GM21529 (cell line): ENCODE measurements at regions not wholly inside any gene's neighbourhood (a gene's known extent, or its start where the extent isn't known, plus 50 kb on each side); places are given as distances from the start of the nearest gene placed in this dataset.

Experiments
- ATAC-seq: cut with Tn5 transposase; IDR thresholded peaks from one replicate; pipeline ENCODE4 v1.9.1; 2021; ENCODE audit not compliant: unreplicated experiment

GRCh38 chr2:138428710-138429440 lies 72.7 kb upstream of the SPOPL start:
- no peak for ATAC-seq

- no peak for ATAC-seq
These were observed 71.4 kb upstream of the SPOPL start for GRCh38 chr2:138430181-138430580.

GRCh38 chr2:138432971-138433370 lies 68.6 kb upstream of the SPOPL start:
- ATAC-seq: no peak

- ATAC-seq: peak; percentile 47
These were observed 67.3 kb upstream of the SPOPL start for GRCh38 chr2:138433995-138434951.

- no peak for ATAC-seq
These were observed 65.9 kb upstream of the SPOPL start for GRCh38 chr2:138435701-138436100.

- ATAC-seq: no peak
These were observed 61.8 kb upstream of the SPOPL start for GRCh38 chr2:138439733-138440132.

GRCh38 chr2:138440759-138441158 lies 60.8 kb upstream of the SPOPL start:
- ATAC-seq: no peak

- no peak for ATAC-seq
These were observed 59.7 kb upstream of the SPOPL start for GRCh38 chr2:138441916-138442315.

GRCh38 chr2:138444411-138444810 lies 57.2 kb upstream of the SPOPL start:
- ATAC-seq: no peak

GRCh38 chr2:138445227-138445626 lies 56.3 kb upstream of the SPOPL start:
- no peak for ATAC-seq

GRCh38 chr2:138446043-138446442 lies 55.5 kb upstream of the SPOPL start:
- ATAC-seq: no peak

- no peak for ATAC-seq
These were observed 53.5 kb upstream of the SPOPL start for GRCh38 chr2:138447889-138448570.
